Liver (tissue), 8 donors: ENCODE measurements at regions not wholly inside any gene's neighbourhood (a gene's known extent, or its start where the extent isn't known, plus 50 kb on each side); places are given as distances from the start of the nearest gene placed in this dataset.

ENCODE experiments used
- DNase-seq: peaks from one replicate; pipeline ENCODE4 v3.0.0-alpha.2; 2017; ENCODE audit warnings: low spot score
- H3K27ac ChIP-seq, 2 donors: one replicate each; pipeline ENCODE4 v1.7.0; 2013; ENCODE audit warnings: inconsistent platforms in 2 of 2, low read length in 2 of 2, control low read depth in 1 of 2, low read depth in 1 of 2, mild to moderate bottlenecking in 1 of 2
- H3K27me3 ChIP-seq, 4 donors: one replicate each; pipeline versions ENCODE4 v1.6.1 to v1.7.0; 2013; ENCODE audit warnings: low read length in 3 of 4, inconsistent platforms in 1 of 4, mild to moderate bottlenecking in 1 of 4, moderate library complexity in 1 of 4; ENCODE audit not compliant: control insufficient read depth in 4 of 4, insufficient read depth in 4 of 4
- H3K36me3 ChIP-seq, 4 donors: one replicate each; pipeline versions ENCODE4 v1.6.1 to v1.7.0; 2013; ENCODE audit warnings: low read length in 3 of 4, mild to moderate bottlenecking in 3 of 4, low read depth in 1 of 4, moderate library complexity in 1 of 4; ENCODE audit not compliant: control insufficient read depth in 4 of 4, insufficient read depth in 3 of 4
- H3K4me1 ChIP-seq, 4 donors: one replicate each; pipeline versions ENCODE4 v1.6.1 to v1.7.0; 2013; ENCODE audit warnings: low read length in 3 of 4, mild to moderate bottlenecking in 3 of 4, moderate library complexity in 1 of 4; ENCODE audit not compliant: control insufficient read depth in 4 of 4, insufficient read depth in 4 of 4
- H3K4me3 ChIP-seq, 3 donors: one replicate each; pipeline versions ENCODE4 v1.6.1 to v1.7.0; 2013; ENCODE audit warnings: low read length in 3 of 3, control low read depth in 1 of 3, low read depth in 1 of 3, mild to moderate bottlenecking in 1 of 3
- H3K9ac ChIP-seq, 2 donors: one replicate each; pipeline ENCODE4 v1.7.0; 2013; ENCODE audit warnings: low read length in 2 of 2, mild to moderate bottlenecking in 2 of 2, moderate library complexity in 2 of 2, control low read depth in 1 of 2, low read depth in 1 of 2
- H3K9me3 ChIP-seq, 4 donors: one replicate each; pipeline versions ENCODE4 v1.6.1 to v1.7.0; 2013; ENCODE audit warnings: low read length in 3 of 4; ENCODE audit not compliant: control insufficient read depth in 4 of 4
- EGR1 ChIP-seq, 2 donors: IDR thresholded peaks; 2 replicates each; pipeline ENCODE4 v1.6.1; 2016 to 2018; ENCODE audit warnings: antibody characterized with exemption in 2 of 2, low read depth in 2 of 2
- FOXA1 ChIP-seq: IDR thresholded peaks from 2 replicates; pipeline ENCODE4 v1.6.1; 2016; ENCODE audit warnings: antibody characterized with exemption
- FOXA2 ChIP-seq: IDR thresholded peaks from 2 replicates; pipeline ENCODE4 v1.6.1; 2016; ENCODE audit warnings: antibody characterized with exemption
- GABPA ChIP-seq, 2 donors: IDR thresholded peaks in 1 of 2; conservative IDR thresholded peaks in 1 of 2; 2 replicates each; pipeline ENCODE4 v1.6.1; 2016; ENCODE audit warnings: antibody characterized with exemption in 2 of 2, mild to moderate bottlenecking in 1 of 2, moderate library complexity in 1 of 2
- HNF4A ChIP-seq, 2 donors: conservative IDR thresholded peaks; 2 replicates each; pipeline ENCODE4 v1.6.1; 2016; ENCODE audit warnings: antibody characterized with exemption in 2 of 2, mild to moderate bottlenecking in 2 of 2
- JUND ChIP-seq, 2 donors: IDR thresholded peaks; 2 replicates each; pipeline ENCODE4 v1.6.1; 2016; ENCODE audit warnings: antibody characterized with exemption in 2 of 2
- RAD21 ChIP-seq, 2 donors: IDR thresholded peaks; 2 replicates each; pipeline ENCODE4 v1.6.1; 2016; ENCODE audit warnings: antibody characterized with exemption in 2 of 2, mild to moderate bottlenecking in 2 of 2
- RXRA ChIP-seq, 2 donors: IDR thresholded peaks; 2 replicates each; pipeline ENCODE4 v1.6.1; 2017 to 2018; ENCODE audit warnings: antibody characterized with exemption in 2 of 2, mild to moderate bottlenecking in 1 of 2
- SP1 ChIP-seq: IDR thresholded peaks from 2 replicates; pipeline ENCODE4 v1.6.1; 2018; ENCODE audit warnings: antibody characterized with exemption, mild to moderate bottlenecking
- TAF1 ChIP-seq: conservative IDR thresholded peaks from 2 replicates; pipeline ENCODE4 v1.6.1; 2016; ENCODE audit warnings: antibody characterized with exemption, mild to moderate bottlenecking
- WGBS: extraction: QIAGEN DNeasy Blood & Tissue Kit; methylation state at CpG from one replicate; pipeline ENCODE4 v1.1.7; 2013; 5-methylcytosine and 5-hydroxymethylcytosine counted together
- TF ChIP-seq, protein P1 (sequence below): IDR thresholded peaks from 2 replicates; pipeline ENCODE4 v1.6.1; 2016; ENCODE audit warnings: antibody characterized with exemption
- TF ChIP-seq, protein P2 (sequence below): fragments of 150-350 bp; IDR thresholded peaks from 2 replicates; pipeline ENCODE4 v1.5.1; 2017; ENCODE audit warnings: improper control_type of control experiment, low read depth, low read length; ENCODE audit not compliant: missing input control
- TF ChIP-seq, protein P3 (sequence below): IDR thresholded peaks from 2 replicates; pipeline ENCODE4 v1.6.1; 2016; ENCODE audit warnings: antibody characterized with exemption
- TF ChIP-seq, protein P4 (sequence below): IDR thresholded peaks from 2 replicates; pipeline ENCODE4 v1.6.1; 2016; ENCODE audit warnings: antibody characterized with exemption
- TF ChIP-seq, protein P5 (sequence below): IDR thresholded peaks from 2 replicates; pipeline ENCODE4 v1.6.1; 2016; ENCODE audit warnings: antibody characterized with exemption, mild to moderate bottlenecking
- donor health status: healthy.
- donor health status: healthy.
- donor health status: healthy.
- donor health status: healthy.
- donor health status: healthy.

DNA sequence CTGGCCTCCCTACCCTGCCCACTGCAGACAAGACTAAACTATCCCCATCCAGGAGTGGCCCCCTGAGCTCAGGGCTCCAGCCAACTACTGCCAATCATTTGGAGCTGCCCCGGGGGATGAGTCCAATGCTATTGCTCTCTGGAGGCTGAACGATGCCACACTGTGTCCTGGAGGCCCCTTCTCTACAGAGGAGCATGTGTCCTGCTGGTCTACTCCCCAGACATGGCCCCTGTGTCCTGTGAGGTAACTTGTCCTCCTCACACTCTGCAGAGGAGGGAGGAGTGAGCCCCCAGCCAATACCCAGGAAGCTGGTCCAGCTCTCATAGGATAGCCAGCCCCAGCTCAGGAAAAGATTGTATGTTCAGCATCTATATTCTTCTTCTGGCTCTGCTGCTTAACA is 159.1 kb upstream of the GPR12 start:
- Histone ChIP-seq H3K4me1 (no peaks in the 10 kb centered on the region), H3K36me3 (no peaks in the 10 kb centered on the region), H3K9me3 (no peaks in the 10 kb centered on the region), H3K27ac (no peak overlapping the region), H3K27me3 (peaks cover 0 to 7% (median 0%) of the 10 kb centered on the region in 4 donors), H3K9ac (no peak overlapping the region), H3K4me3 (no peak overlapping the region)
- no peak for DNase-seq
- TF ChIP-seq RAD21 (IDR thresholded peaks at IDR 0.05), result no peak
- TF ChIP-seq, protein P1, sequence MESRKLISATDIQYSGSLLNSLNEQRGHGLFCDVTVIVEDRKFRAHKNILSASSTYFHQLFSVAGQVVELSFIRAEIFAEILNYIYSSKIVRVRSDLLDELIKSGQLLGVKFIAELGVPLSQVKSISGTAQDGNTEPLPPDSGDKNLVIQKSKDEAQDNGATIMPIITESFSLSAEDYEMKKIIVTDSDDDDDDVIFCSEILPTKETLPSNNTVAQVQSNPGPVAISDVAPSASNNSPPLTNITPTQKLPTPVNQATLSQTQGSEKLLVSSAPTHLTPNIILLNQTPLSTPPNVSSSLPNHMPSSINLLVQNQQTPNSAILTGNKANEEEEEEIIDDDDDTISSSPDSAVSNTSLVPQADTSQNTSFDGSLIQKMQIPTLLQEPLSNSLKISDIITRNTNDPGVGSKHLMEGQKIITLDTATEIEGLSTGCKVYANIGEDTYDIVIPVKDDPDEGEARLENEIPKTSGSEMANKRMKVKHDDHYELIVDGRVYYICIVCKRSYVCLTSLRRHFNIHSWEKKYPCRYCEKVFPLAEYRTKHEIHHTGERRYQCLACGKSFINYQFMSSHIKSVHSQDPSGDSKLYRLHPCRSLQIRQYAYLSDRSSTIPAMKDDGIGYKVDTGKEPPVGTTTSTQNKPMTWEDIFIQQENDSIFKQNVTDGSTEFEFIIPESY, result no peak
- no peak for TF ChIP-seq RXRA (IDR thresholded peaks at IDR 0.05)
- no peak for TF ChIP-seq HNF4A (conservative IDR thresholded peaks at IDR 0.05)
- no peak for TF ChIP-seq EGR1 (IDR thresholded peaks at IDR 0.05; ENCODE audit: low read depth in 2 of 2)
- TF ChIP-seq, protein P2, sequence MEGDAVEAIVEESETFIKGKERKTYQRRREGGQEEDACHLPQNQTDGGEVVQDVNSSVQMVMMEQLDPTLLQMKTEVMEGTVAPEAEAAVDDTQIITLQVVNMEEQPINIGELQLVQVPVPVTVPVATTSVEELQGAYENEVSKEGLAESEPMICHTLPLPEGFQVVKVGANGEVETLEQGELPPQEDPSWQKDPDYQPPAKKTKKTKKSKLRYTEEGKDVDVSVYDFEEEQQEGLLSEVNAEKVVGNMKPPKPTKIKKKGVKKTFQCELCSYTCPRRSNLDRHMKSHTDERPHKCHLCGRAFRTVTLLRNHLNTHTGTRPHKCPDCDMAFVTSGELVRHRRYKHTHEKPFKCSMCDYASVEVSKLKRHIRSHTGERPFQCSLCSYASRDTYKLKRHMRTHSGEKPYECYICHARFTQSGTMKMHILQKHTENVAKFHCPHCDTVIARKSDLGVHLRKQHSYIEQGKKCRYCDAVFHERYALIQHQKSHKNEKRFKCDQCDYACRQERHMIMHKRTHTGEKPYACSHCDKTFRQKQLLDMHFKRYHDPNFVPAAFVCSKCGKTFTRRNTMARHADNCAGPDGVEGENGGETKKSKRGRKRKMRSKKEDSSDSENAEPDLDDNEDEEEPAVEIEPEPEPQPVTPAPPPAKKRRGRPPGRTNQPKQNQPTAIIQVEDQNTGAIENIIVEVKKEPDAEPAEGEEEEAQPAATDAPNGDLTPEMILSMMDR, result no peak
- TF ChIP-seq FOXA2, result no peak
- TF ChIP-seq GABPA (IDR thresholded peaks at IDR 0.05 in 1 of 2, conservative IDR thresholded peaks at IDR 0.05 in 1 of 2), result no peak
- TF ChIP-seq TAF1, result no peak
- TF ChIP-seq, protein P3, sequence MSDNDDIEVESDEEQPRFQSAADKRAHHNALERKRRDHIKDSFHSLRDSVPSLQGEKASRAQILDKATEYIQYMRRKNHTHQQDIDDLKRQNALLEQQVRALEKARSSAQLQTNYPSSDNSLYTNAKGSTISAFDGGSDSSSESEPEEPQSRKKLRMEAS, result no peak
- TF ChIP-seq, protein P4, sequence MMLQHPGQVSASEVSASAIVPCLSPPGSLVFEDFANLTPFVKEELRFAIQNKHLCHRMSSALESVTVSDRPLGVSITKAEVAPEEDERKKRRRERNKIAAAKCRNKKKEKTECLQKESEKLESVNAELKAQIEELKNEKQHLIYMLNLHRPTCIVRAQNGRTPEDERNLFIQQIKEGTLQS, result no peak
- TF ChIP-seq, protein P5, sequence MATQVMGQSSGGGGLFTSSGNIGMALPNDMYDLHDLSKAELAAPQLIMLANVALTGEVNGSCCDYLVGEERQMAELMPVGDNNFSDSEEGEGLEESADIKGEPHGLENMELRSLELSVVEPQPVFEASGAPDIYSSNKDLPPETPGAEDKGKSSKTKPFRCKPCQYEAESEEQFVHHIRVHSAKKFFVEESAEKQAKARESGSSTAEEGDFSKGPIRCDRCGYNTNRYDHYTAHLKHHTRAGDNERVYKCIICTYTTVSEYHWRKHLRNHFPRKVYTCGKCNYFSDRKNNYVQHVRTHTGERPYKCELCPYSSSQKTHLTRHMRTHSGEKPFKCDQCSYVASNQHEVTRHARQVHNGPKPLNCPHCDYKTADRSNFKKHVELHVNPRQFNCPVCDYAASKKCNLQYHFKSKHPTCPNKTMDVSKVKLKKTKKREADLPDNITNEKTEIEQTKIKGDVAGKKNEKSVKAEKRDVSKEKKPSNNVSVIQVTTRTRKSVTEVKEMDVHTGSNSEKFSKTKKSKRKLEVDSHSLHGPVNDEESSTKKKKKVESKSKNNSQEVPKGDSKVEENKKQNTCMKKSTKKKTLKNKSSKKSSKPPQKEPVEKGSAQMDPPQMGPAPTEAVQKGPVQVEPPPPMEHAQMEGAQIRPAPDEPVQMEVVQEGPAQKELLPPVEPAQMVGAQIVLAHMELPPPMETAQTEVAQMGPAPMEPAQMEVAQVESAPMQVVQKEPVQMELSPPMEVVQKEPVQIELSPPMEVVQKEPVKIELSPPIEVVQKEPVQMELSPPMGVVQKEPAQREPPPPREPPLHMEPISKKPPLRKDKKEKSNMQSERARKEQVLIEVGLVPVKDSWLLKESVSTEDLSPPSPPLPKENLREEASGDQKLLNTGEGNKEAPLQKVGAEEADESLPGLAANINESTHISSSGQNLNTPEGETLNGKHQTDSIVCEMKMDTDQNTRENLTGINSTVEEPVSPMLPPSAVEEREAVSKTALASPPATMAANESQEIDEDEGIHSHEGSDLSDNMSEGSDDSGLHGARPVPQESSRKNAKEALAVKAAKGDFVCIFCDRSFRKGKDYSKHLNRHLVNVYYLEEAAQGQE, result no peak
- no peak for TF ChIP-seq JUND (IDR thresholded peaks at IDR 0.05)
- no peak for TF ChIP-seq FOXA1
- no peak for TF ChIP-seq SP1
- 73% methylated on average over 2 of the region's 2 CpGs for WGBS

DNA sequence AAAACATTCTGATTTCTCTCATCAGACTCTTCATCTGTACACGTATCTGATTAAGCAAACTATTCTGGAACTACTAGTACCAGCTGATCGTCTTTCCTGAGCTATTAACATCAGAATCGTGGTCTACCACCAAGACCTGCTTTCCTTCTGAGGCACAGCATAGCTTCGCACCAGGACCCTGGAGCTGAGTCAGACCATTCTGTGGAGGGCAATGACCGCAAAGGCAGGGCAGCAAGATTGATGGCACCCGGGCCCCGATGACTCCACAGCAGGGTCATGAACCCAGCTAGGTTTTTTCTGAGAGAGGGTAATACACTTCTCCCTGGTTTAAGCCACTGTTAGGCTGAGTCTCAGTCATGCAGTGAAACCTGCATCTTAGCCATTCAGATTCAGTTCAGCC is 158.7 kb upstream of the GPR12 start:
- Histone ChIP-seq H3K27ac (no peak overlapping the region), H3K9me3 (no peaks in the 10 kb centered on the region), H3K36me3 (no peaks in the 10 kb centered on the region), H3K4me3 (no peak overlapping the region), H3K9ac (no peak overlapping the region), H3K27me3 (peaks cover 0 to 7% (median 0%) of the 10 kb centered on the region in 4 donors), H3K4me1 (no peaks in the 10 kb centered on the region)
- 71% methylated on average over 7 of the region's 7 CpGs for WGBS
- no peak for DNase-seq
- TF ChIP-seq, protein P1, result no peak
